ENCODE measurements at regions not wholly inside any gene's neighbourhood (a gene's known extent, or its start where the extent isn't known, plus 50 kb on each side); places are given as distances from the start of the nearest gene placed in this dataset.

GRCh38 chr2:19689646-19690168, 212.1 kb downstream of the TTC32 start:
- no peak overlapping the region for H3K4me3 ChIP-seq
- no peak for DNase-seq
- no peaks in the 10 kb centered on the region for H3K27me3 ChIP-seq
- no peak for ATAC-seq
- H3K27ac ChIP-seq, result no peak overlapping the region
- no peaks in the 10 kb centered on the region for H3K9me3 ChIP-seq
- intact Hi-C loops (cut with DNase I), result loop anchor here in 3 of 10 donors (10.0 kb wide), 3 partner anchors 175 to 945 kb away; no protein-coding TSS in a partner anchor
- no peaks in the 10 kb centered on the region for H3K36me3 ChIP-seq
- 89 to 96% (median 94%) methylated on average over 5 to 6 of the region's 6 CpGs for WGBS, 4 donors
- TF ChIP-seq POLR2A (IDR thresholded peaks at IDR 0.05) (no peak), CTCF (IDR thresholded peaks at IDR 0.05) (no peak)
- H3K4me1 ChIP-seq, result peaks cover 0 to 5% (median 0%) of the 10 kb centered on the region in 12 donors

DNA sequence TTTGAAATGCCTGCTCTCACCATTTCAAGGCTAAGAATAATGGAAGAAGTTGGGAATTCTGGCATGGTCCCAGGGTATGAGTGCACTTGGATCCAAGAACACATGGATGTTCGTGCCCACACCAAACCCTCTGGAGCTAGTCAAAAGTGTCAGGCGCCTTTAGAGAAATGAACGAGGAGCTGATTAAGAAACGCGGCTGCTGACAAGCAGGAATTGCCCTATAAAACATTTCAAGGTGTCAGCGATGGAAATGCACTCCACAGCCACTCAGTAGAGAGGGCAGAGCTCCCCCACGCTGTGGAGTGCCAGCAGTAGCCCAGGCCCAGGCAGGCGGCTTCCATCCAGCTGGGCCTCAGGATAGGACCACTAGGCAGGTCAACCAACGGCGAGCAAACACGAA, 213.7 kb downstream of the TTC32 start:
- H3K27ac ChIP-seq, result peak overlapping the region in 2 of 12 donors; percentile 6 to 68
- H3K4me3 ChIP-seq, result no peak overlapping the region
- no peaks in the 10 kb centered on the region for H3K36me3 ChIP-seq
- H3K27me3 ChIP-seq, result no peaks in the 10 kb centered on the region
- 55 to 68% (median 62%) methylated on average over 11 of the region's 11 CpGs for WGBS, 4 donors
- TF ChIP-seq CTCF (IDR thresholded peaks at IDR 0.05), result peak in 9 of 12 donors; percentile 8 to 34 (median 16)
- no peak for TF ChIP-seq POLR2A (IDR thresholded peaks at IDR 0.05)
- H3K9me3 ChIP-seq, result no peaks in the 10 kb centered on the region
- DNase-seq (peak in 3 of 5 donors; percentile 17 to 77 (median 56)), ATAC-seq (peak; percentile 66 to 95 (median 88))
- H3K4me1 ChIP-seq, result peaks cover 0 to 5% (median 0%) of the 10 kb centered on the region in 12 donors
- intact Hi-C loops (cut with DNase I), result loop anchor here in 3 of 10 donors (10.0 kb wide), 3 partner anchors 177 to 943 kb away; no protein-coding TSS in a partner anchor

- Histone ChIP-seq H3K27ac (no peak overlapping the region), H3K4me1 (peaks cover 0 to 5% (median 0%) of the 10 kb centered on the region in 12 donors), H3K36me3 (no peaks in the 10 kb centered on the region), H3K27me3 (no peaks in the 10 kb centered on the region), H3K9me3 (no peaks in the 10 kb centered on the region), H3K4me3 (no peak overlapping the region)
- TF ChIP-seq POLR2A (IDR thresholded peaks at IDR 0.05) (no peak), CTCF (IDR thresholded peaks at IDR 0.05) (no peak)
- DNase-seq (no peak), ATAC-seq (no peak)
- WGBS, 4 donors, result 80 to 85% (median 83%) methylated on average over 2 of the region's 2 CpGs
- intact Hi-C loops (cut with DNase I), result loop anchor here in 3 of 10 donors (10.0 kb wide), 3 partner anchors 178 to 942 kb away; no protein-coding TSS in a partner anchor
Measured at GRCh38 chr2:19687017-19687659, 214.6 kb downstream of the TTC32 start.

- intact Hi-C loops (cut with DNase I), result loop anchor here in 3 of 10 donors (10.0 kb wide), 3 partner anchors 178 to 942 kb away; no protein-coding TSS in a partner anchor
Measured at GRCh38 chr2:19686439-19686838, 215.3 kb downstream of the TTC32 start.

More at GRCh38 chr2:19686439-19686838, 215.3 kb downstream of the TTC32 start:
- H3K36me3 ChIP-seq, result no peaks in the 10 kb centered on the region
- DNase-seq (no peak), ATAC-seq (no peak)
- TF ChIP-seq CTCF (IDR thresholded peaks at IDR 0.05), result no peak
- TF ChIP-seq POLR2A (IDR thresholded peaks at IDR 0.05), result no peak
- no peak overlapping the region for H3K27ac ChIP-seq
- peaks cover 0 to 5% (median 0%) of the 10 kb centered on the region in 12 donors for H3K4me1 ChIP-seq
- no peaks in the 10 kb centered on the region for H3K27me3 ChIP-seq
- 48 to 61% (median 59%) methylated on average over 3 of the region's 3 CpGs for WGBS, 4 donors
- H3K4me3 ChIP-seq, result no peak overlapping the region
- H3K9me3 ChIP-seq, result peaks cover 0 to 3% (median 0%) of the 10 kb centered on the region in 12 donors
